ENCODE measurements at regions not wholly inside any gene's neighbourhood (a gene's known extent, or its start where the extent isn't known, plus 50 kb on each side); places are given as distances from the start of the nearest gene placed in this dataset.

DNA sequence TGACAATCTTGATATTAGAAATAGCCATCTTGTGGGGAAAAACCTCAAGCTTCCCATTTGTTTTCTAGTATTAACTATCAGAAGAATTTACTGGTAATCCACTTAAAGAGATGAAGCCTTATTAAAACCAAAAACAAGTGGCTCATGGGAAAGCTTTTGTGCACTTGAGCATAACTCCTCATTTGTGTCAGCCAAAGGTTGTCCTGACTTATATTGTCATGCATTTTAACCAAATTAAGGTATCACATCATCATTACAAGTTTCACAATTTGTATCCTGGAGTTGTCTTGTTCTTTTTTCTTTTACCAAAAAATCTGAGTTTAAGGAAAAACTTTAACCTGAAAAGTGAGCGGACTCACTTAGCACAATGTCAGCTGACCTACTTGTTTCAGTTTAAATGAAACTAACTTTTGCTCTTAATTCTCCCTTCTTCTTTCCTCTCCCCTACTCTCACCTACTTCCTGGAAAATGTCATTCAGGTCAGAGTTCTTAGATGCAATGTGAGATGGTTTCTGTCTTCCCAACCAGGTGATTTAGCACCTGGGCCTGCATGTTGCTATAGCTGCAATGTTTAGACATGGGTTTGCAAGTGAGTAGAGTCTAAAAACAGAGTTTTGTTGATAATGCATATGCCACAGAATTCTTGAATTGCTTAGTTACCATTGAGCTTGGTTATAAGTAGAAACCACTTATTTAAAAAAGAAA, 82.8 kb downstream of the TNFAIP3 start (continued):
- TF ChIP-seq, protein P1, sequence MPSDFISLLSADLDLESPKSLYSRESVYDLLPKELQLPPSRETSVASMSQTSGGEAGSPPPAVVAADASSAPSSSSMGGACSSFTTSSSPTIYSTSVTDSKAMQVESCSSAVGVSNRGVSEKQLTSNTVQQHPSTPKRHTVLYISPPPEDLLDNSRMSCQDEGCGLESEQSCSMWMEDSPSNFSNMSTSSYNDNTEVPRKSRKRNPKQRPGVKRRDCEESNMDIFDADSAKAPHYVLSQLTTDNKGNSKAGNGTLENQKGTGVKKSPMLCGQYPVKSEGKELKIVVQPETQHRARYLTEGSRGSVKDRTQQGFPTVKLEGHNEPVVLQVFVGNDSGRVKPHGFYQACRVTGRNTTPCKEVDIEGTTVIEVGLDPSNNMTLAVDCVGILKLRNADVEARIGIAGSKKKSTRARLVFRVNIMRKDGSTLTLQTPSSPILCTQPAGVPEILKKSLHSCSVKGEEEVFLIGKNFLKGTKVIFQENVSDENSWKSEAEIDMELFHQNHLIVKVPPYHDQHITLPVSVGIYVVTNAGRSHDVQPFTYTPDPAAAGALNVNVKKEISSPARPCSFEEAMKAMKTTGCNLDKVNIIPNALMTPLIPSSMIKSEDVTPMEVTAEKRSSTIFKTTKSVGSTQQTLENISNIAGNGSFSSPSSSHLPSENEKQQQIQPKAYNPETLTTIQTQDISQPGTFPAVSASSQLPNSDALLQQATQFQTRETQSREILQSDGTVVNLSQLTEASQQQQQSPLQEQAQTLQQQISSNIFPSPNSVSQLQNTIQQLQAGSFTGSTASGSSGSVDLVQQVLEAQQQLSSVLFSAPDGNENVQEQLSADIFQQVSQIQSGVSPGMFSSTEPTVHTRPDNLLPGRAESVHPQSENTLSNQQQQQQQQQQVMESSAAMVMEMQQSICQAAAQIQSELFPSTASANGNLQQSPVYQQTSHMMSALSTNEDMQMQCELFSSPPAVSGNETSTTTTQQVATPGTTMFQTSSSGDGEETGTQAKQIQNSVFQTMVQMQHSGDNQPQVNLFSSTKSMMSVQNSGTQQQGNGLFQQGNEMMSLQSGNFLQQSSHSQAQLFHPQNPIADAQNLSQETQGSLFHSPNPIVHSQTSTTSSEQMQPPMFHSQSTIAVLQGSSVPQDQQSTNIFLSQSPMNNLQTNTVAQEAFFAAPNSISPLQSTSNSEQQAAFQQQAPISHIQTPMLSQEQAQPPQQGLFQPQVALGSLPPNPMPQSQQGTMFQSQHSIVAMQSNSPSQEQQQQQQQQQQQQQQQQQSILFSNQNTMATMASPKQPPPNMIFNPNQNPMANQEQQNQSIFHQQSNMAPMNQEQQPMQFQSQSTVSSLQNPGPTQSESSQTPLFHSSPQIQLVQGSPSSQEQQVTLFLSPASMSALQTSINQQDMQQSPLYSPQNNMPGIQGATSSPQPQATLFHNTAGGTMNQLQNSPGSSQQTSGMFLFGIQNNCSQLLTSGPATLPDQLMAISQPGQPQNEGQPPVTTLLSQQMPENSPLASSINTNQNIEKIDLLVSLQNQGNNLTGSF (CRISPR knock-in tag; IDR thresholded peaks at IDR 0.05): no peak
- TF ChIP-seq, protein P2, sequence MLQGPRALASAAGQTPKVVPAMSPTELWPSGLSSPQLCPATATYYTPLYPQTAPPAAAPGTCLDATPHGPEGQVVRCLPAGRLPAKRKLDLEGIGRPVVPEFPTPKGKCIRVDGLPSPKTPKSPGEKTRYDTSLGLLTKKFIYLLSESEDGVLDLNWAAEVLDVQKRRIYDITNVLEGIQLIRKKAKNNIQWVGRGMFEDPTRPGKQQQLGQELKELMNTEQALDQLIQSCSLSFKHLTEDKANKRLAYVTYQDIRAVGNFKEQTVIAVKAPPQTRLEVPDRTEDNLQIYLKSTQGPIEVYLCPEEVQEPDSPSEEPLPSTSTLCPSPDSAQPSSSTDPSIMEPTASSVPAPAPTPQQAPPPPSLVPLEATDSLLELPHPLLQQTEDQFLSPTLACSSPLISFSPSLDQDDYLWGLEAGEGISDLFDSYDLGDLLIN (CRISPR knock-in tag; IDR thresholded peaks at IDR 0.05; ENCODE audit: borderline replicate concordance): no peak
- no peak for TF ChIP-seq EED (CRISPR knock-in tag; IDR thresholded peaks at IDR 0.05)
- TF ChIP-seq, protein P3, sequence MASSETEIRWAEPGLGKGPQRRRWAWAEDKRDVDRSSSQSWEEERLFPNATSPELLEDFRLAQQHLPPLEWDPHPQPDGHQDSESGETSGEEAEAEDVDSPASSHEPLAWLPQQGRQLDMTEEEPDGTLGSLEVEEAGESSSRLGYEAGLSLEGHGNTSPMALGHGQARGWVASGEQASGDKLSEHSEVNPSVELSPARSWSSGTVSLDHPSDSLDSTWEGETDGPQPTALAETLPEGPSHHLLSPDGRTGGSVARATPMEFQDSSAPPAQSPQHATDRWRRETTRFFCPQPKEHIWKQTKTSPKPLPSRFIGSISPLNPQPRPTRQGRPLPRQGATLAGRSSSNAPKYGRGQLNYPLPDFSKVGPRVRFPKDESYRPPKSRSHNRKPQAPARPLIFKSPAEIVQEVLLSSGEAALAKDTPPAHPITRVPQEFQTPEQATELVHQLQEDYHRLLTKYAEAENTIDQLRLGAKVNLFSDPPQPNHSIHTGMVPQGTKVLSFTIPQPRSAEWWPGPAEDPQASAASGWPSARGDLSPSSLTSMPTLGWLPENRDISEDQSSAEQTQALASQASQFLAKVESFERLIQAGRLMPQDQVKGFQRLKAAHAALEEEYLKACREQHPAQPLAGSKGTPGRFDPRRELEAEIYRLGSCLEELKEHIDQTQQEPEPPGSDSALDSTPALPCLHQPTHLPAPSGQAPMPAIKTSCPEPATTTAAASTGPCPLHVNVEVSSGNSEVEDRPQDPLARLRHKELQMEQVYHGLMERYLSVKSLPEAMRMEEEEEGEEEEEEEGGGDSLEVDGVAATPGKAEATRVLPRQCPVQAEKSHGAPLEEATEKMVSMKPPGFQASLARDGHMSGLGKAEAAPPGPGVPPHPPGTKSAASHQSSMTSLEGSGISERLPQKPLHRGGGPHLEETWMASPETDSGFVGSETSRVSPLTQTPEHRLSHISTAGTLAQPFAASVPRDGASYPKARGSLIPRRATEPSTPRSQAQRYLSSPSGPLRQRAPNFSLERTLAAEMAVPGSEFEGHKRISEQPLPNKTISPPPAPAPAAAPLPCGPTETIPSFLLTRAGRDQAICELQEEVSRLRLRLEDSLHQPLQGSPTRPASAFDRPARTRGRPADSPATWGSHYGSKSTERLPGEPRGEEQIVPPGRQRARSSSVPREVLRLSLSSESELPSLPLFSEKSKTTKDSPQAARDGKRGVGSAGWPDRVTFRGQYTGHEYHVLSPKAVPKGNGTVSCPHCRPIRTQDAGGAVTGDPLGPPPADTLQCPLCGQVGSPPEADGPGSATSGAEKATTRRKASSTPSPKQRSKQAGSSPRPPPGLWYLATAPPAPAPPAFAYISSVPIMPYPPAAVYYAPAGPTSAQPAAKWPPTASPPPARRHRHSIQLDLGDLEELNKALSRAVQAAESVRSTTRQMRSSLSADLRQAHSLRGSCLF (CRISPR knock-in tag; IDR thresholded peaks at IDR 0.05; ENCODE audit: borderline replicate concordance): no peak
- TF ChIP-seq NBN (conservative IDR thresholded peaks at IDR 0.05): no peak
- TF ChIP-seq, protein P4, sequence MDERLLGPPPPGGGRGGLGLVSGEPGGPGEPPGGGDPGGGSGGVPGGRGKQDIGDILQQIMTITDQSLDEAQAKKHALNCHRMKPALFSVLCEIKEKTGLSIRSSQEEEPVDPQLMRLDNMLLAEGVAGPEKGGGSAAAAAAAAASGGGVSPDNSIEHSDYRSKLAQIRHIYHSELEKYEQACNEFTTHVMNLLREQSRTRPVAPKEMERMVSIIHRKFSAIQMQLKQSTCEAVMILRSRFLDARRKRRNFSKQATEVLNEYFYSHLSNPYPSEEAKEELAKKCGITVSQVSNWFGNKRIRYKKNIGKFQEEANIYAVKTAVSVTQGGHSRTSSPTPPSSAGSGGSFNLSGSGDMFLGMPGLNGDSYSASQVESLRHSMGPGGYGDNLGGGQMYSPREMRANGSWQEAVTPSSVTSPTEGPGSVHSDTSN (CRISPR knock-in tag; IDR thresholded peaks at IDR 0.05): no peak
